CMK (cell line): ENCODE measurements at regions not wholly inside any gene's neighbourhood (a gene's known extent, or its start where the extent isn't known, plus 50 kb on each side); places are given as distances from the start of the nearest gene placed in this dataset.

Source experiments
- DNase-seq: peaks from one replicate; pipeline ENCODE4 v3.0.0-alpha.2; 2010; ENCODE audit warnings: low read depth

DNA sequence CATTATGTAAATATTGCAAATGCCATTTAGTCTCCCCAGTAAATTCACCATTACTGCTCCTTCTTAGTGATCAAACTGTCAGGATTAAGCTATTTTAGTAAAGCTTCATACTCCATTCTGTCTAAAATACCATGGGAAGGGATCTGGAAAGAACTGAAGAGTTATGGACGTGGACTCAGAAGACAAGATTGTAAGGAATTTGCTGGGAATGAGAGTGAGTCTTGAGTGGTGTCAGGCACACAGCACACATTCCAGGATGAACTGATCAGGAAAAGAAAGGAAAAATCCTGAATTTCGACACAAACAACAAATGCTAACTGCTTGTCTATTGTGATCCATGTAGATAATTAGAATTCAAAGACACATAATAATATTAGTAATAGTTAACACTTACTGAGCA is 311.0 kb downstream of the CENPC start:
- no peak for DNase-seq

- no peak for DNase-seq
Measured at GRCh38 chr4:67229148-67229547, 316.2 kb downstream of the CENPC start.

DNA sequence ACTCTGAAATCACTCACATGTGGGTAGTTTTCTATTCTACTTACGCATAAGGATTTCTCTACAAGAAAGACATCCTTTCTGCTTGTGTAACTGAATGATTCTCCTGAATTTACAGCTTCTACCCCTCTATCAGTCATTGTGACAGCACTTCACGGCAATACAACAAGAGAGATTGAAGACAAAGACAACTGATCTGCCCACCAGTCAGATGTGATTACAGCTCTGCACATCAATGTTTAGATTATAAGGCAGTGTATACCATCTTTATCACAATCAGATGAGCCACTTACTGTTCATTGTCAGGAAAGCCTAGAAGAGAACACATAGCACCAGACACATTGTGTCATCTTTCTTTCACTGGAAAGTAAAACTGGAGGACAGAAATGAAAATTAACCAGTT is 324.4 kb downstream of the CENPC start:
- DNase-seq = no peak

GRCh38 chr4:67218883-67219282 is 326.4 kb downstream of the CENPC start:
- no peak for DNase-seq

GRCh38 chr4:67207941-67208441 is 337.3 kb downstream of the CENPC start:
- DNase-seq = no peak

GRCh38 chr4:67204441-67204840 is 340.9 kb downstream of the CENPC start:
- DNase-seq = no peak

DNA sequence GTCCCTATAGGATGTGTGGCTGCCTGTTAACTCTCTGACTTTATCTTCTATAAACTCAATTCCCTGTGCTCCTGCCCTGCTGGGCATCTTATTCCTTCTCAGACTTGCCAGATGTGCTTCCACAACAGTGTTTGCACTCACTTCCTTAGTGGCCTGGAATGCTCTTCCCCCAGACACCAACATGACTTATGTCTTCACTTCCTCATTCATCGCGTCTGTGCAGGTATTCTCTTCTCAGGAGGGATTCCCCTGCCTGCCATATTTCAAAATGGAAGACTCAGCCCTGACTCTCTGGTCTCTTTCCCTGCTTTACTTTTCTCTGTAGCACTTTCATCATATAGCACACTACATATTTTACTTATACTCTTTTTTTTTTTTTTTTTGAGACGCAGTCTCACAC is 344.0 kb downstream of the CENPC start:
- DNase-seq = no peak

GRCh38 chr4:67198727-67199126 is 346.6 kb downstream of the CENPC start:
- peak; percentile 25 for DNase-seq

DNA sequence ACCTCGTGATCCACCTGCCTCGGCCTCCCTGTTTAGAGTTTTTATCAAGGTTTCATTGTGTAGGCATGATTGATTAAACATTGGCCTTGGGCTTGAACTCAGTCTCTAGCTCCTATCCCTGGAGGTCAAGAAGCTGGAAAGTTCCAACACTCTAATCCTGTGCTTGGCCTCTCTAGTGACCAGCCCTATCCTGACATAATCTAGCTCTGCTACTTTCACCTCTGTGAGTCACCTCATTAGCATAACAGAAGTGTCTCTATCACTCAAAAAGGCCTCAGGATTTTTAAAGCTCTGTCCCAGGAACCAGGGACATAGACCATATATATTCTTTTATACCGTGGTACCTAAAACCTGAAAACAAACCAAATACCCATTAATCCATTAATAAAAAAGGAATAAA is 377.5 kb downstream of the CENPC start:
- no peak for DNase-seq

DNA sequence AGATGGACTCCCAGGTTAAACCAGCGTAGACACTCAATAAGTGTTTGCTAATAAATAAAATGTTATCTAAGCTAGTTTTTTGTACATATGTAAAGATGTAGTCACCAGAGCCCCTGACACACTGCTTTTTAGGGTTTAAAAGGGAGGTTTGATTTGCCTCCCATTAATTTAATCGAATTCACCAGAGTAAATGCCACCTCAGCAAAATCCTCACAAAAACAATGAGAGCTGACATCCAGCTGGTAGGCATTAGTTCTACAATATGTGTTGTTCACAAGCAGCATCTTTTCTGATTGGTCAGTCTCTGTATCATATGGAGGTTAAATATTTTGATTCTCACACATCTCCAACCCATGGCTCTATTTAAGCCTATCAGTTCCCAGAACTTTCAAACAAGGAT is 382.6 kb downstream of the CENPC start:
- DNase-seq = no peak

DNA sequence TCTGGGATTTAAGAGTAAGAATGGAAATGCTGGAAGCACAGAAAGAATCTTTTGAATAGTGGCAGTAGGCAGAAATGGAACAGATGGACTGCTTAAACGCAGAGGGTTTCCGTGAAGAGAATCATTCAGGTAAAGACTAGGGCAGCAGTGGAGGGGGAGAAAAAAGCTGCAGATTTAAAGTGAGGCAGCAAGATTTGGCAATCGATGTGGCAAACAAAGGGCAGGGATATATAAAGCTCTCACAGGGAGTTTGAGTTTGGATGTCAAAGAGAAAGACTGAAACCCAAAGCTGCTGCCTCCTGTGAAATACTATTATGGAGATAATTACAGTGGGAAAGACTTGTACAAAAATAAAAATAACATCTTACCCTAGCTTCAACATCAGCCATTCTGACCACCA is 384.0 kb downstream of the CENPC start:
- no peak for DNase-seq

DNA sequence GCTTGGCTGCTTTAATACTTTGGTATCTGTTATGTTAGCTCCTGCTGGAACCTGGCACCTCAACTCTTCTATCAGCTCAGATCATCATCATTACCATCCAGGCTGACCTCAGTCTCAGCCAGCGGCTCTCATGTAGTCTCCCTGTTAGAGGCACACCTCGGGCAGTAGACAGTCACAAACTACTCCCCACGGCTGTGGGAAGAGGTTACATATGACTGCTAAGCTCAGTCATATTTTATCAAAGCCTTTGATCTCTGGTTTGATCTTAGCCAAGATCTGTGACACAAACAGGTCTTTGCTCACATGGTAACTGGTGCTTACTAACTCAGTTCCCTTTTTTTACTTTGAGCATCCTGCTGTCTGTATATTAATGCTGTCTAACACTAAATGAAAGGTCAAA is 384.9 kb downstream of the CENPC start:
- no peak for DNase-seq

GRCh38 chr4:67158666-67159065 is 386.6 kb downstream of the CENPC start:
- no peak for DNase-seq

DNA sequence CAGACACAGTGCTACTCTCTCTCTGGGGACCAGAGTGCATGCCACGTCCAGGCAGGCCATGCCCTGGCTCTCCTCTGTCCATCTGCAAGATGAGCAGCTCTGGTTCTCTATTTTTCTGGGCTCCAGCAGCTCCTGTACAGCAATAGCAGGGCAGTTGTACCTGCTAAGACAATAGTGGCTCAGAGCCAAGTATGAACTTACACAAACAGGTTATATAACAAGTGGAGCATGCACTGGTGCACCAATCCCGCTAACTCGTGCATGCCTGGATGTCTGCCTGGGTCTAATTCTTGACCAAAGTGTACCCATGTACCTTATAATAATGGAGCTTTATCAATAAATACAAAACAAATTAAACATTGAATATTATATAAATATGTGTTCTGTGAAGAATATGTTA is 392.3 kb downstream of the CENPC start:
- no peak for DNase-seq

DNA sequence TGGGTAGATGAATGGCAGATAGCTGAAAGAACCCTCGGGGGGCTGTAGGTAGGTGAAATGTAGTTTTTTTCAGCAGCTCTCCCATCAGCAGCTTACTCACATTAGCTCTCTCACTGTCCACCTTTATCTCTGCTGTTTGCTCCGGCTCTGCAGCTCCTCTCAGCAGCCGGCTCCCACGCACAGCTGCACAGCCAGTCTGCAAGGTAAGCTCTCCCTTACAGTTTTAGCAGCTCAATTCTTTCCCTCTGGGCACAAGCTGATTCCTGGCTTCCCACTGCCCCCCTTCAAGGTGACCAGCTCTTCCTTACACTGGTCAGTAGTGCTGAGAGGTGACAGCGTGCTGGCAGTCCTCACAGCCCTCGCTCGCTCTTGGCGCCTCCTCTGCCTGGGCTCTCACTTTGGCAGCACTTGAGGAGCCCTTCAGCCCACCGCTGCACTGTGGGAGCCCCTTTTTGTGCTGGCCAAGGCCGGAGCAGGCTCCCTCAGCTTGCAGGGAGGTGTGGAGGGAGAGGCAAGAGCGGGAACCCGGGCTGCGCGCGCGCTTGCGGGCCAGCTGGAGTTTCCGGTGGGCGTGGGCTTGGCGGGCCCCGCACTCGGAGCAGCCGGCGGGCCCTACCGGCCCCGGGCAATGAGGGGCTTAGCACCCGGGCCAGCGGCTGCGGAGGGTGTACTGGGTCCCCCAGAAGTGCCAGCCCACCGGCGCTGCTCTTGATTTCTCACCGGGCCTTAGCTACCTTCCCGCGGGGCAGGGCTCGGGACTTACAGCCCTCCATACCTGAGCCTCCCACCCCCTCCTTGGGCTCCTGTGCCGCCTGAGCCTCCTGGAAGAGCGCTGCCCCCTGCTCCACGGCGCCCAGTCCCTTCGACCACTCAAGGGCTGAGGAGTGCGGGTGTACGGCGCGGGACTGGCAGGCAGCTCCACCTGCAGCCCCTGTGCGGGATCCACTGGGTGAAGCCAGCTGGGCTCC is 393.6 kb downstream of the CENPC start:
- no peak for DNase-seq

DNA sequence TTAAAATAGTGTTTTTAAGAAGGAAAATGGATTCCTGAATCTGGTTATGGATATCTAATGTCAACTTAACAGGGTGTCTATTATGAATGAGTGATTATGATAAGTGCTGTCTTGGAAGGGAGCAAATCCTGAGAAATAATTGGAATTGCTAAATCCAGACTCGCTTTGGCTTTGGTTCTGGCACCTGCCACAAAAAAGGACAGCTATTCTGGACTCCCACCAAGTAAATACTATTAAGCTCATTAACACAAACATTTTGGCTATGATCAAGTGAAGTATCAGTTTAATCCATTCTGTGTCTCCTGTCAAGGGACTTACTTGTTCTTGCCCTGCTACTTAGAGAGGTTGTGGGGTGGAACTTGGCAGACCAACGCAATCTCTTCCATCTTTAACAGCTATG is 403.7 kb downstream of the CENPC start:
- DNase-seq = no peak

DNA sequence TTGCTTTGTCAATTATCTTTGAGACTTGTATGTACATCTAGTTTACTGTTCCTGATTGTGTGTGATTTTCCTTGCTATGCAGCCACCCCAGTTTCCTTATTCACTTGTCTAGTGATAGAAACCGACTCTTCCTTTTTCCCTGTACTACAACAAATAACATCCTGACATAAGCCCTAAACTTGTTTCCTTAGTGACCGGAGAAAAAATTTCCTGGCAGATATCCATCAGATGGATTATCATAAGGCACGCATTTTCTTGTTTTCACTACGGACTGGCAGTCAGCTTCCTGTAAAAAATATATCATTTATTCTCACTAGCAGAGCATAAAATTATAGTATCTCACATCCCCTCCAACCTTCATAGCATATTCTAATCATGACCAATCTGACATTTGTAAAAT is 410.7 kb downstream of the CENPC start:
- DNase-seq = no peak

- DNase-seq = no peak
Measured at GRCh38 chr4:67133162-67133561, 412.1 kb downstream of the CENPC start.

DNA sequence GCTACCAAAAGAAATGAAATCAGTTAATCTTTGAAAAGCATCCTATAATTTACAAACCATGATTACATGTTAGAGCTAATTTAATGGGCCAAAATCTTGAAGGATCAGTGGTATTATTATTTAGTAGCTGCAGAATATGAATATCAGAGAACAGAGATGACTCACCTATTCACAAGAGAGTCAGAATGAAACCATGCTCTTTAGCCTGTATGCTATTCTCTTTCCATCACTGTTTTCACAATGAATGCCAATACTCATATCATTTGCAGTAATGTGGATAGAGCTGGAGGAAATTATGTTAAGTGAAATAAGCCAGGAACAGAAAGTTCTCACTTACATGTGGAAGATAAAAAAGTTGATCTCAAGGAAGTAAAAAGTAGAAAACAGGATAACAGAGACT is 414.1 kb downstream of the CENPC start:
- DNase-seq = no peak

- DNase-seq = no peak
Measured at GRCh38 chr4:67130411-67130810, 414.9 kb downstream of the CENPC start.

DNA sequence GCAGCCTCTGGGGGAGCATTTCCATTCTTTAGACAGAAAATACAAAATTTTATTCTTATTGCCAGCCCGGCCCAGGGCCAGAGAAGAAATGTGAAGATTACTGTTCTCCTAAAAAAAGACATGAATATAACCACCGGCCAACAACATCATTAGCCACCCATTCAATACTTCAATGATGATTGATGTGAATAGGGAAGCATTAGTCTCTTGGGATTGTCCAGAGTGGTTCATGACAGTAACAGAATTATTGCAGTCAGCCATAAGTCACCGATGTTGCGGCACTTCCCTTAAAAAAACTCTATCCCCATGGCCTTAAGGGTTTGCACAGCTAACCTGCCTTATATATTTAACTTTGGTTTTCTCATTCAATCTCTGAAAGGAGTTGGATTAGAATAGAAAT is 418.7 kb downstream of the CENPC start:
- no peak for DNase-seq

DNA sequence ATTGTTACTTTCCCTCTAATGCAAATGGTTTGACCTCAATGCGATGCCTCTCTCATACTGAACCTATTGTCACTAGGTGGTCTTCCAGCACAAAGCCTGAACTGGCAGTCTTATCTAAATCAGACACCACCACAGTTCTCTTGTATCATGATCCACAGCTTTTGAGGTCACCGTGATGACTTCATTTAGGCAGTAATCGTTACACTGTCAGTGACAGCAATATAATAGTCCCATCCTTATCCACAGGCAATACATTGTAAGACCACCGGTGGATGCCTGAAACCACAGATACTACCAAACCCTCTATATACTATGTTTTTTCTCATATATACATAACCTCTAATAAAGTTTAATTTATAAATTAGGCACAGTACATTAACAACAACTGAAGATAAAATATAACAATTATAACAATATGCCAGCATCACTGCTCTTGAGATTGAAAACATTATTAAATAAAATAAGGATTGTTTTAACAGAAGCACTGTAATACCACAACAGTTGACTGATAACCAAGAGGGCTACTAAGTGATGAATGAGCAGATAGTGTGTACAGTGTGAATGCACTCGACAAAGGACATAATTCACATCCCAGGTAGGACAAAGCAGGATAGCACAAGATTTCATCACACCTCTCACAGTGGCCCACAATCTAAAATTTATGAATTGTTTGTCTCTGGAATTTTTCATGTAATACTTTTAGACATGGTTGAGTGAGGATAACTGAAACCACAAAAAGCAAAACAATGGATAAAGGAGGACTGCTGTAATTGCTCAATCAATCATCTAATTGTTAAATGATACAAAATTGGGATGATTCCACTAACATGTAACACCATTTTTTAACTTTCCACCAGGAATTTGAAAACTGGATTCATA is 419.4 kb downstream of the CENPC start:
- DNase-seq = peak; percentile 12

GRCh38 chr4:67124716-67125115 is 420.6 kb downstream of the CENPC start:
- no peak for DNase-seq
